GM23338 (cell line): ENCODE measurements at regions not wholly inside any gene's neighbourhood (a gene's known extent, or its start where the extent isn't known, plus 50 kb on each side); places are given as distances from the start of the nearest gene placed in this dataset.

Experiments
- ATAC-seq: fragments of 200-7000 bp; cut with Tn5 transposase; 3 replicates; pipeline ENCODE4 v1.9.1; 2020
- DNase-seq: peaks from one replicate; pipeline ENCODE4 v3.0.0-alpha.2; 2015; ENCODE audit warnings: low spot score
- H2AFZ ChIP-seq: fragments of 200-600 bp; sonication (generic); 2 replicates; pipeline ENCODE4 v1.8.0; 2016; ENCODE audit warnings: antibody characterized with exemption, mild to moderate bottlenecking, moderate library complexity
- H3F3A ChIP-seq: fragments of 200-600 bp; sonication (generic); replicated peaks from 2 replicates; pipeline ENCODE4 v1.8.0; 2017; ENCODE audit warnings: antibody characterized with exemption, mixed run types, low read depth
- H3K27ac ChIP-seq: fragments of 200-600 bp; sonication (generic); 2 replicates; pipeline ENCODE4 v1.6.1; 2016; ENCODE audit warnings: low read depth
- H3K27me3 ChIP-seq: fragments of 200-600 bp; sonication (generic); 2 replicates; pipeline ENCODE4 v1.8.0; 2016; ENCODE audit warnings: mild to moderate bottlenecking, mixed run types, moderate library complexity; ENCODE audit not compliant: insufficient read depth
- H3K36me3 ChIP-seq: fragments of 200-600 bp; sonication (generic); 2 replicates; pipeline ENCODE4 v1.8.0; 2016; ENCODE audit warnings: mild to moderate bottlenecking; ENCODE audit not compliant: insufficient read depth
- H3K4me1 ChIP-seq: fragments of 200-600 bp; sonication (generic); 2 replicates; pipeline ENCODE4 v1.8.0; 2016; ENCODE audit warnings: mild to moderate bottlenecking, moderate library complexity; ENCODE audit not compliant: insufficient read depth
- H3K4me2 ChIP-seq: fragments of 200-600 bp; sonication (generic); 2 replicates; pipeline ENCODE4 v1.7.1; 2017; ENCODE audit warnings: mixed run types
- H3K4me3 ChIP-seq: fragments of 200-600 bp; sonication (generic); 2 replicates; pipeline ENCODE4 v1.6.1; 2016; ENCODE audit warnings: mixed run types
- H3K79me2 ChIP-seq: fragments of 200-600 bp; sonication (generic); replicated peaks from 2 replicates; pipeline ENCODE4 v1.8.0; 2017; ENCODE audit warnings: mild to moderate bottlenecking; ENCODE audit not compliant: insufficient read depth
- H3K9me2 ChIP-seq: fragments of 200-600 bp; sonication (generic); 2 replicates; pipeline ENCODE4 v1.8.0; 2017; ENCODE audit not compliant: insufficient read depth
- H4K20me1 ChIP-seq: fragments of 200-600 bp; sonication (generic); replicated peaks from 2 replicates; pipeline ENCODE4 v1.8.0; 2017; ENCODE audit warnings: mild to moderate bottlenecking; ENCODE audit not compliant: insufficient read depth
- H3K27ac Mint-ChIP-seq: 2 replicates; pipeline ENCODE4 v1.8.0; 2020; ENCODE audit warnings: inconsistent platforms, mild to moderate bottlenecking, moderate library complexity, mixed read lengths
- H3K27me3 Mint-ChIP-seq: 3 replicates; pipeline ENCODE4 v1.8.0; 2022; ENCODE audit warnings: low read depth, mild to moderate bottlenecking, moderate library complexity, mixed read lengths, inconsistent platforms; ENCODE audit not compliant: insufficient read depth, poor library complexity
- H3K36me3 Mint-ChIP-seq: 3 replicates; pipeline ENCODE4 v1.8.0; 2021; ENCODE audit warnings: low read depth, mild to moderate bottlenecking, inconsistent platforms, moderate library complexity, mixed read lengths
- H3K4me1 Mint-ChIP-seq: 3 replicates; pipeline ENCODE4 v1.8.0; 2020; ENCODE audit warnings: mild to moderate bottlenecking, inconsistent platforms, mixed read lengths
- H3K4me3 Mint-ChIP-seq: 3 replicates; pipeline ENCODE4 v1.8.0; 2021; ENCODE audit warnings: moderate library complexity, mild to moderate bottlenecking, inconsistent platforms, mixed read lengths
- H3K9me3 Mint-ChIP-seq: 3 replicates; pipeline ENCODE4 v1.8.0; 2020; ENCODE audit warnings: moderate library complexity, mild to moderate bottlenecking, inconsistent platforms, mixed read lengths
- CREB1 ChIP-seq: fragments of 250-450 bp; sonication (Bioruptor Pico); IDR thresholded peaks from 2 replicates; pipeline ENCODE4 v1.5.0; 2020; ENCODE audit warnings: low read depth, mild to moderate bottlenecking, moderate library complexity
- CTCF ChIP-seq, 2 experiments: fragments of 200-600 bp in 1 of 2; sonication (generic) in 1 of 2; conservative IDR thresholded peaks; 2 replicates each; pipeline versions ENCODE4 v1.5.1 to v1.6.1; 2016 to 2017; ENCODE audit warnings: antibody characterized with exemption in 2 of 2, low read depth in 2 of 2, mild to moderate bottlenecking in 2 of 2, moderate library complexity in 1 of 2
- ETS1 ChIP-seq: IDR thresholded peaks from 2 replicates; pipeline ENCODE4 v1.6.1; 2016; ENCODE audit warnings: antibody characterized with exemption
- EZH2 ChIP-seq: fragments of 200-600 bp; sonication (generic); IDR thresholded peaks from one replicate; pipeline ENCODE4 v1.8.0; 2017; ENCODE audit warnings: antibody characterized with exemption, mild to moderate bottlenecking, low read depth; ENCODE audit not compliant: unreplicated experiment
- EZH2phosphoT487 ChIP-seq: fragments of 200-600 bp; sonication (generic); IDR thresholded peaks from one replicate; pipeline ENCODE4 v1.8.1; 2018; ENCODE audit warnings: antibody characterized with exemption; ENCODE audit not compliant: unreplicated experiment
- JUNB ChIP-seq: IDR thresholded peaks from one replicate; pipeline ENCODE4 v1.6.1; 2016; ENCODE audit warnings: antibody characterized with exemption; ENCODE audit not compliant: unreplicated experiment
- NANOG ChIP-seq: IDR thresholded peaks from 2 replicates; pipeline ENCODE4 v1.6.1; 2016; ENCODE audit warnings: antibody characterized with exemption, borderline replicate concordance
- POLR2AphosphoS5 ChIP-seq: IDR thresholded peaks from 2 replicates; pipeline ENCODE4 v1.6.1; 2016; ENCODE audit warnings: antibody characterized with exemption, low read depth
- REST ChIP-seq: IDR thresholded peaks from one replicate; pipeline ENCODE4 v1.6.1; 2018; ENCODE audit warnings: antibody characterized with exemption; ENCODE audit not compliant: unreplicated experiment
- STAT1 ChIP-seq: IDR thresholded peaks from one replicate; pipeline ENCODE4 v1.6.1; 2016; ENCODE audit warnings: antibody characterized with exemption; ENCODE audit not compliant: unreplicated experiment
- ZNF114 ChIP-seq: fragments of 250-450 bp; sonication (Bioruptor Pico); IDR thresholded peaks from 2 replicates; pipeline ENCODE4 v1.5.0; 2020; ENCODE audit warnings: mild to moderate bottlenecking, moderate library complexity
- ZNF331 ChIP-seq: fragments of 250-450 bp; sonication (Bioruptor Pico); IDR thresholded peaks from 2 replicates; pipeline ENCODE4 v1.5.0; 2020; ENCODE audit warnings: low read depth, mild to moderate bottlenecking, moderate library complexity
- ZNF462 ChIP-seq: fragments of 250-450 bp; sonication (Bioruptor Pico); IDR thresholded peaks from 2 replicates; pipeline ENCODE4 v1.5.0; 2020; ENCODE audit warnings: mild to moderate bottlenecking, moderate library complexity

- peaks cover 86% of the 10 kb centered on the region for H3K9me3 Mint-ChIP-seq
- no peaks in the 10 kb centered on the region for H3K4me1 ChIP-seq
- no peaks in the 10 kb centered on the region for H3K9me2 ChIP-seq
- H3K36me3 Mint-ChIP-seq = peaks cover 42% of the 10 kb centered on the region
- H3K27ac Mint-ChIP-seq = no peak overlapping the region
- H3K4me1 Mint-ChIP-seq = no peaks in the 10 kb centered on the region
- H3K27me3 Mint-ChIP-seq = peaks cover 1% of the 10 kb centered on the region
- no peaks in the 10 kb centered on the region for H3K27me3 ChIP-seq
- no peaks in the 10 kb centered on the region for H3F3A ChIP-seq
- no peak for TF ChIP-seq ZNF462 (CRISPR knock-in tag)
- TF ChIP-seq CTCF (conservative IDR thresholded peaks at IDR 0.05; ENCODE audit: low read depth in 2 of 2) = no peak
- TF ChIP-seq STAT1 = no peak
- TF ChIP-seq EZH2 = no peak
- no peak for TF ChIP-seq ETS1
- TF ChIP-seq CREB1 (CRISPR knock-in tag) = no peak
- TF ChIP-seq NANOG = no peak
- no peak for TF ChIP-seq ZNF114 (CRISPR knock-in tag)
- no peak for TF ChIP-seq REST
- TF ChIP-seq JUNB = no peak
- no peak for TF ChIP-seq ZNF331
- TF ChIP-seq EZH2phosphoT487 = no peak
- TF ChIP-seq POLR2AphosphoS5 = no peak
- H3K4me3 Mint-ChIP-seq = no peak overlapping the region
- DNase-seq (no peak), ATAC-seq (no peak)
- no peaks in the 10 kb centered on the region for H4K20me1 ChIP-seq
- H3K79me2 ChIP-seq = no peaks in the 10 kb centered on the region
- H3K36me3 ChIP-seq = no peaks in the 10 kb centered on the region
- no peak overlapping the region for H3K27ac ChIP-seq
- no peak overlapping the region for H2AFZ ChIP-seq
- no peak overlapping the region for H3K4me3 ChIP-seq
- H3K4me2 ChIP-seq = no peak overlapping the region
Observed at GRCh38 chr22:12613199-12613598, 2914.8 kb upstream of the OR11H1 start.
